ENCODE measurements at regions not wholly inside any gene's neighbourhood (a gene's known extent, or its start where the extent isn't known, plus 50 kb on each side); places are given as distances from the start of the nearest gene placed in this dataset.

DNA sequence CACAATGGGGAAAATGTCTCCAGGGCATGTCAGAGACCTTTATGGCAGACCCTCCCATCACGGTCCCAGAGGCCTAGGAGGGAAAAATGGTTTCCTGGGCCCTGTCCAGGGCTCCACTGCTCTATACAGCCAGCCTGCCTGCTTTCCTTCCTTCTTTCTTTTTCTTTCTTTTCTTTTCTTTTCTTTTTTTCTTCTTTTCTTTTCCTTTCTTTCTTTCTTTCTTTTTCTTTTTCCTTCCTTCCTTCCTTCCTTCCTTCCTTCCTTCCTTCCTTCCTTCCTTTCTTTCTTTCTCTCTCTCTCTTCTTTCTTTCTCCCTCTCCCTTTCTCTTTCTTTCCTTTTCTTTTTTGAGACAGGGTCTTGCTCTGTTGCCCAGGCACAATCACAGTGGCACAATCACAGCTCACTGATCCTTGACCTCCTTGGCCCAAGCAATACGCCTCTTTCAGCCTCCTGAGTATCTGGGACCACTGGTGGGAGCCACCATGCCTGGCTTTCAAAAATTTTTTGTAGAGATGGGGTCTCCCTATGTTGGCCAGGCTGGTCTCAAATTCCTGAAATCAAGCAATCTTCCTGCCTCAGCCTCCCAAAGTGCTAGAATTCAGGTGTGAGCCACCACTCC lies 106.9 kb downstream of the BACH1 start:
- TF ChIP-seq, protein P1, sequence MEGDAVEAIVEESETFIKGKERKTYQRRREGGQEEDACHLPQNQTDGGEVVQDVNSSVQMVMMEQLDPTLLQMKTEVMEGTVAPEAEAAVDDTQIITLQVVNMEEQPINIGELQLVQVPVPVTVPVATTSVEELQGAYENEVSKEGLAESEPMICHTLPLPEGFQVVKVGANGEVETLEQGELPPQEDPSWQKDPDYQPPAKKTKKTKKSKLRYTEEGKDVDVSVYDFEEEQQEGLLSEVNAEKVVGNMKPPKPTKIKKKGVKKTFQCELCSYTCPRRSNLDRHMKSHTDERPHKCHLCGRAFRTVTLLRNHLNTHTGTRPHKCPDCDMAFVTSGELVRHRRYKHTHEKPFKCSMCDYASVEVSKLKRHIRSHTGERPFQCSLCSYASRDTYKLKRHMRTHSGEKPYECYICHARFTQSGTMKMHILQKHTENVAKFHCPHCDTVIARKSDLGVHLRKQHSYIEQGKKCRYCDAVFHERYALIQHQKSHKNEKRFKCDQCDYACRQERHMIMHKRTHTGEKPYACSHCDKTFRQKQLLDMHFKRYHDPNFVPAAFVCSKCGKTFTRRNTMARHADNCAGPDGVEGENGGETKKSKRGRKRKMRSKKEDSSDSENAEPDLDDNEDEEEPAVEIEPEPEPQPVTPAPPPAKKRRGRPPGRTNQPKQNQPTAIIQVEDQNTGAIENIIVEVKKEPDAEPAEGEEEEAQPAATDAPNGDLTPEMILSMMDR (conservative IDR thresholded peaks at IDR 0.05; ENCODE audit: low read depth, low read length): no peak
- TF ChIP-seq EZH2 (IDR thresholded peaks at IDR 0.05; ENCODE audit: borderline replicate concordance, low read depth, low read length, poor library complexity, severe bottlenecking): no peak

Measured in A673 (cell line).